SK-N-MC (cell line): ENCODE measurements at regions not wholly inside any gene's neighbourhood (a gene's known extent, or its start where the extent isn't known, plus 50 kb on each side); places are given as distances from the start of the nearest gene placed in this dataset.

Experiments used
- DNase-seq: peaks from one replicate; pipeline ENCODE4 v3.0.0-alpha.2; 2011; ENCODE audit warnings: low read depth, low spot score
- H3K27ac ChIP-seq: fragments of 200-600 bp; sonication (generic); 2 replicates; pipeline ENCODE4 v1.5.1; 2016; ENCODE audit warnings: mixed run types
- H3K36me3 ChIP-seq: fragments of 200-600 bp; sonication (generic); 2 replicates; pipeline ENCODE4 v1.6.1; 2017; ENCODE audit warnings: antibody characterized with exemption, low read length, mixed read lengths; ENCODE audit not compliant: insufficient read depth
- H3K4me3 ChIP-seq: fragments of 200-600 bp; sonication (generic); 2 replicates; pipeline ENCODE4 v1.5.1; 2016
- H3K9ac ChIP-seq: fragments of 200-600 bp; sonication (generic); 2 replicates; pipeline ENCODE4 v1.8.0; 2017; ENCODE audit warnings: mixed run types, mixed read lengths; ENCODE audit not compliant: insufficient read length
- H3K9me3 ChIP-seq: fragments of 200-600 bp; sonication (generic); 2 replicates; pipeline ENCODE4 v1.6.1; 2017; ENCODE audit warnings: low read depth, mild to moderate bottlenecking, antibody characterized with exemption, low read length, moderate library complexity, mixed read lengths
- EZH2 ChIP-seq: fragments of 200-600 bp; sonication (generic); IDR thresholded peaks from one replicate; pipeline ENCODE4 v1.6.1; 2017; ENCODE audit warnings: antibody characterized with exemption
- FOXP2 ChIP-seq: optimal IDR thresholded peaks from 2 replicates; pipeline ENCODE3; 2011; ENCODE audit warnings: mild to moderate bottlenecking, moderate library complexity; ENCODE audit not compliant: insufficient read depth; ENCODE audit errors: extremely low read length, control extremely low read depth
- POLR2AphosphoS5 ChIP-seq: IDR thresholded peaks from 2 replicates; pipeline ENCODE4 v1.6.1; 2012; ENCODE audit warnings: mild to moderate bottlenecking, low read depth, low read length, borderline replicate concordance

- H3K27ac ChIP-seq, result no peak overlapping the region
- H3K4me3 ChIP-seq, result no peak overlapping the region
- H3K9ac ChIP-seq, result no peak overlapping the region
- no peaks in the 10 kb centered on the region for H3K9me3 ChIP-seq
- no peaks in the 10 kb centered on the region for H3K36me3 ChIP-seq
- no peak for DNase-seq
- no peak for TF ChIP-seq FOXP2
- no peak for TF ChIP-seq POLR2AphosphoS5
- TF ChIP-seq EZH2, result no peak
These were observed 229.3 kb upstream of the MEOX2 start for GRCh38 chr7:15915686-15916293.

DNA sequence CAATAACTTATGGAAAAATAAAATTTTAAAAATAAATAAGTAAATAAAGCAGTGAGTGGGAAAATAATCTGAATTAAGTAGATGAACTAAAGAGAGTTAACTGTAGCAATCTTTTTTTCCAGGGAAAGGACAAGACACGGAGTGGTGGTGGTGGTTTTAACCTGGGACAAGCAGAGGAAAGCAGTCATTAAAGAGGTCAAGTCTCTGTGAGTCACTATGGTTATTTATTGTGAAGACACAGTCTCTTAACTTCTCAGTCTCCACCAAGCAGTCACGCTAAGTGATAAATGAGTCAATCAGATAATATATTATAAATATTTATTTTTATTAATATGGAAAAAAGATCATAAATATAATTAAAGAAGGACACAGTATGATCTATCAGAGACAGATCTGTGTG is 228.1 kb upstream of the MEOX2 start:
- no peaks in the 10 kb centered on the region for H3K36me3 ChIP-seq
- no peak for TF ChIP-seq EZH2
- no peak for TF ChIP-seq FOXP2
- no peak for TF ChIP-seq POLR2AphosphoS5
- H3K27ac ChIP-seq, result no peak overlapping the region
- DNase-seq, result no peak
- H3K4me3 ChIP-seq, result no peak overlapping the region
- H3K9ac ChIP-seq, result no peak overlapping the region
- H3K9me3 ChIP-seq, result no peaks in the 10 kb centered on the region

DNA sequence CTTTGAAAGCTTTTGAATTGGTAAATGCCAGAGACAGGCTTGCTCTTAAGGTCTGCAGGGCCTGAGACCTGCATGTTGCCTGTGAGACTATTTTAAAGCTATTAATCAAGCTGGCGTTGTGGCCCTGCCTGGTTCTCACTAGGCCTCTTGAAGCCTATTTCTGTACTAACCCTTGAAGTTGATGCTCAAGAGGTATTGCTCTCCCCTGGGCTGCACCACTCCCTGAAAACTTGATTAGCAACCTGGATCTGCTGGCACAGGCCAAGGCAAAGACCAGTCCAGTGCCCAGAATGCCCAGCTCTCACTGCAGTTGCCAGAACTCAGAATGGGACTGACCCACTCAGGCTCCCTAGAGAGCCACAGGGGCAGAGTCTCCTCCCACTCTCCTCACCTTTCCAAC is 220.0 kb upstream of the MEOX2 start:
- no peaks in the 10 kb centered on the region for H3K36me3 ChIP-seq
- H3K4me3 ChIP-seq, result no peak overlapping the region
- H3K27ac ChIP-seq, result no peak overlapping the region
- TF ChIP-seq EZH2 (no peak), POLR2AphosphoS5 (no peak), FOXP2 (no peak)
- no peak for DNase-seq
- no peaks in the 10 kb centered on the region for H3K9me3 ChIP-seq
- no peak overlapping the region for H3K9ac ChIP-seq

- TF ChIP-seq POLR2AphosphoS5 (no peak; the same call in 1 of the 2 replicates), FOXP2 (no peak), EZH2 (no peak)
- Histone ChIP-seq H3K9ac (peak overlapping the region; percentile 46), H3K4me3 (peak overlapping the region; percentile 75), H3K27ac (peak overlapping the region; percentile 92), H3K9me3 (no peaks in the 10 kb centered on the region), H3K36me3 (no peaks in the 10 kb centered on the region)
- peak; percentile 87 for DNase-seq
These were observed 219.0 kb upstream of the MEOX2 start for GRCh38 chr7:15905251-15906040.

GRCh38 chr7:15891151-15891881 is 204.8 kb upstream of the MEOX2 start:
- Histone ChIP-seq H3K36me3 (no peaks in the 10 kb centered on the region), H3K9me3 (no peaks in the 10 kb centered on the region), H3K27ac (no peak overlapping the region), H3K4me3 (no peak overlapping the region), H3K9ac (no peak overlapping the region)
- TF ChIP-seq POLR2AphosphoS5, result no peak
- no peak for TF ChIP-seq FOXP2
- TF ChIP-seq EZH2, result no peak
- DNase-seq, result no peak

DNA sequence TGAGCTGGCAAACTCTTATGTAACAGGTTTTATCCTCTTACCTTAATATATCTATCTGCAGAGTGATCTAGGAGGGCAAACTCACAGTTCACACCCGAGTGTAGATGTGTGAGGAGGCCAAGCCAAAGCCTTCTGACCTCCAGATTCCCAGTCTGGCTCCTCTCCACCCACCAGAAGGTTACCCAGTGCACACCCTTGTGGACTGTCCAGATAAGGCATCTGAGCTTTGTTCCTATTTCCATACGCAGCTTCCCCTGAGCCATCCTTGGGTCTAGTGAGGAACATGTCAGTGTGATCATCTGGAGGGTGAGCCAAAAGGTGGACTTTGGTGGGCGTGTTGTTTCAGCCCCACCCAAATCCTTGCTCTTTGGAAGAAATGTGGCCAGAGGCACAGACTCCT is 203.0 kb upstream of the MEOX2 start:
- H3K9me3 ChIP-seq, result no peaks in the 10 kb centered on the region
- no peak overlapping the region for H3K9ac ChIP-seq
- H3K27ac ChIP-seq, result no peak overlapping the region
- TF ChIP-seq EZH2 (no peak), FOXP2 (no peak), POLR2AphosphoS5 (no peak)
- no peaks in the 10 kb centered on the region for H3K36me3 ChIP-seq
- no peak for DNase-seq
- no peak overlapping the region for H3K4me3 ChIP-seq

DNA sequence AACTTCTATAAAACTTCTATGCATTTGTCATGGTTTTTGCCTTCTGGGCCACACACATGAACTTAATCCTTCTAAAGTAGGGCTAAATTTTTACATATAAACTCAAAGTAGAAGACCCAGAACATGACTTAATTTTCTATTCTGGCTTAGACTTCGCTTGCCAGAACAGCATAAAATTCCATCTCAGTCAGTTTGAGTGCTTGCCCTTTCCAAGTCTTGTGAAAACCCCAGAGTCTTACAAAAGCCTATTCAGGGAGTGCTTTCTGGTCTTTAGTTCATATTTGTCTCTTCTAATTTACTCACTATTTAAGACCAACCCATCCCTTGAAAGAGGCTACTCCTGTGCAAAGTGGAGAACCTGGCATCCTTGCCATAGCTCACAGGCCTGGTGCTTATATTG is 201.6 kb upstream of the MEOX2 start:
- no peak overlapping the region for H3K9ac ChIP-seq
- no peak overlapping the region for H3K27ac ChIP-seq
- TF ChIP-seq FOXP2, result no peak
- no peak for TF ChIP-seq EZH2
- TF ChIP-seq POLR2AphosphoS5, result no peak
- H3K4me3 ChIP-seq, result no peak overlapping the region
- no peaks in the 10 kb centered on the region for H3K36me3 ChIP-seq
- DNase-seq, result no peak
- H3K9me3 ChIP-seq, result no peaks in the 10 kb centered on the region

- no peak overlapping the region for H3K9ac ChIP-seq
- H3K9me3 ChIP-seq, result no peaks in the 10 kb centered on the region; the same call in 1 of the 2 replicates
- H3K27ac ChIP-seq, result no peak overlapping the region
- no peak overlapping the region for H3K4me3 ChIP-seq
- TF ChIP-seq EZH2 (no peak), POLR2AphosphoS5 (no peak), FOXP2 (no peak)
- no peak for DNase-seq
- no peaks in the 10 kb centered on the region for H3K36me3 ChIP-seq
These were observed 200.1 kb upstream of the MEOX2 start for GRCh38 chr7:15886626-15887025.
